Stimulated activated CD8-positive, alpha-beta memory T cell treated with anti-CD3 and anti-CD28 coated beads, Interleukin-15, amount 100 ng/mL, for 1 hour (primary cell): ENCODE measurements at regions not wholly inside any gene's neighbourhood (a gene's known extent, or its start where the extent isn't known, plus 50 kb on each side); places are given as distances from the start of the nearest gene placed in this dataset.

Experiments used
- DNase-seq: peaks from one replicate; pipeline ENCODE4 v3.0.0-alpha.2; 2020; ENCODE audit warnings: low read depth

GRCh38 chr13:44153496-44153895, 220.1 kb upstream of the SERP2 start:
- DNase-seq: no peak

- no peak for DNase-seq
Measured at GRCh38 chr13:44155422-44156293, 218.0 kb upstream of the SERP2 start.

DNA sequence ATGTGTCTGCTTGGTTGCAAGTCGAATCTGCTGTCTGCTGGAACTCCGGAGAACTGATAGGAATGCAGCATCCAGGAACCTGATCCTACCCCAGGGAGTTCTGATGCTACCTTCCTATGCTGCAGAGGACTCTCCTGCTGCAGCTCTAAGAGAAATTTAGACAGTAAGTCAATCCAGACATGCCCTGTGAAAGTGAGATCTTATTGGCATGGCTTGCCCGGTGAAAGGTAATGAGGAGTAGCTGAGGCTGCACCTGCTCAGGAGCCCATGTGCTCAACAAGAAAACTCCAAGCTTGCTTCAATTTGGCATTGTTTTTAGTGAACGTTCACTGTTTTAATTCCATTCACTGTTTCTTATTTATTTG, 217.3 kb upstream of the SERP2 start:
- DNase-seq: no peak

- DNase-seq: no peak
Measured at GRCh38 chr13:44157606-44158005, 216.0 kb upstream of the SERP2 start.

- no peak for DNase-seq
Measured at GRCh38 chr13:44158098-44158521, 215.5 kb upstream of the SERP2 start.

GRCh38 chr13:44158881-44159632, 214.6 kb upstream of the SERP2 start:
- DNase-seq: no peak

GRCh38 chr13:44159633-44160279, 213.9 kb upstream of the SERP2 start:
- no peak for DNase-seq

GRCh38 chr13:44160591-44161191, 212.9 kb upstream of the SERP2 start:
- no peak for DNase-seq

GRCh38 chr13:44163108-44163507, 210.5 kb upstream of the SERP2 start:
- DNase-seq: no peak

- no peak for DNase-seq
Measured at GRCh38 chr13:44165221-44165888, 208.3 kb upstream of the SERP2 start.

DNA sequence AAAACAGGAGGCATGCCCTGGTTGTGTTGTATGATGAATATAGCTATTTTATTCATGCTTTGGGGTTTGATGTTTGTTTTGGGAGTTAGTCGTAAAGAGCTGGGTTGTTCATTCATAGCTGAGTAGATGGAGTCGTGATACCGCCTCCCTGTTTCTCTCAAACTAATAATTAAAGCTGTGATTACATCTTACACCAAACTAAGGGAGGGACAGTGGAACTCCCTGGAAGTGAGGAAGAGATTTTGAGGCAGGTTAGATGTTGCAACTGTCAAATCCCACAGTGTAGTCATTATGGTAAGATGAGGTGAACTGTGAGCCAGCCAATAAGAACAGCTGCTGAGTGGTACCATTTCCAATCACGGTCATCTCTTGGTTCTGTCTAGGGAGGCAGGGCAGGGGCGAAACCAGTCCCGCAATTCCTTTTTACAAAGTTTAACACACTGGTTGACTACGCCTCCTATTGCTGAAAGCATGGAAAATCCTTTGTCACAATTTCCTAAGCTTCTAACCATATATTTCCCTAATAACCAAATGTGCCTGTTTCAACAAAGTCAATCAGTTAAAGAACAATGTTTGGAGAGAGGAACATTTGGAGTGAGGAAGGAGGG, 207.6 kb upstream of the SERP2 start:
- DNase-seq: no peak

DNA sequence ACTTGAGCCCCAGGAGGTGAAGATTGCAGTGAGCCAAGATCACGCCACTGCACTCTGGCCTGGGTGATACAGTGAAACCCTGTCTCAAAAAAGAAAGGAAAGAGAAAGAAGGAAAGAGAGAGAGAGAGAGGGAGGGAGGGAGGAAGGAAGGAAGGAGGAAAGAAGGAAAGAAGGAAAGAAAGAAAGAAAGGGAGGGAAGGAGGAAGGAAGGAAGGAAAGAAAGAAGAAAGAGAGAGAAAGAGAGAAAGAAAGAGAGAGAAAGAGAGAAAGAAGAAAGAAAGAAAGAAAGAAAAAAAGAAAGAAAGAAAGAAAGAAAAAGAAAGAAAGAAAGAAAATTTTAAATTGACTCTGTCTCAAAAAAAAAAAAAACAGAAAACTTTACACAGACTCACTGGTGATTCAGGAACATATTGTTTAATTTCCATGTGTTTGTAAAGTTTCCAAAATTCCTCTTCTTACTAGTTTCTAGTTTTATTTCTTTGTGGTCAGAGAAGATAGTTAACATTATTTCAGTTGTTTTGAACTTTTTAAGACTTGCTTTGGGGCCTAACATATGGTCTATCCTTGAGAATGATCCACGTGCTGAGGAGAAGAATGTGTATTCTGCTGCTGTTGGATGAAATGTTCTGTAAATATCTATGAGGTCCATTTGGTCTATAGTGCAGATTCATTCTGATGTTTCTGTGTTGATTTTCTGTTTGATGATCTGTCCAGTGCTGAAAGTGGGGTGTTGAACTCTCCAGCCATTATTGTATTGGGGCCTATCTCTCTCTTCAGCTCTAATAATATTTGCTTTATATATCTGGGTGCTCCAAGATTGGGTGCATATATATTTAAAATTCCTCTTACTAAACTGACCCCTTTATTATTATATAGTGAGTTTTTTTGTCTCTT, 204.4 kb upstream of the SERP2 start:
- no peak for DNase-seq

GRCh38 chr13:44170731-44171130, 202.9 kb upstream of the SERP2 start:
- no peak for DNase-seq

DNA sequence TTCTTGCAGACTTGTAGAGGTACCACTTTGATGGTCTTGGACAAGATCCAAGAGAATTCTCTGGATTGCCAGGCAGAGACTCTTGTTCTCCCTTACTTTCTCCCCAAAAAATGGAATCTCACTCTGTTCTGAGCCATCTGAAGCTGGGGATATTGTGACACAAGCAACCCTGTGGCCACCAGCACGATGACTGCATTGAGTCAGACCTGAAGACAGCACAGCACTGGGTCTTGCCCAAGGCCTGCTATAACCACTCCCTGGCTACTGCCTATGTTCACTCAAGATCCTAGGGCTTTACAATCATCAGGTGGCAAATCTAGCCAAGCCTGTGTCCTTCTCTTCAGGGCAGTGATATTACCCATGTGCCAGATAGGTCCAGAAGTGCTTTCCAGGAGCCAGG, 202.5 kb upstream of the SERP2 start:
- no peak for DNase-seq

DNA sequence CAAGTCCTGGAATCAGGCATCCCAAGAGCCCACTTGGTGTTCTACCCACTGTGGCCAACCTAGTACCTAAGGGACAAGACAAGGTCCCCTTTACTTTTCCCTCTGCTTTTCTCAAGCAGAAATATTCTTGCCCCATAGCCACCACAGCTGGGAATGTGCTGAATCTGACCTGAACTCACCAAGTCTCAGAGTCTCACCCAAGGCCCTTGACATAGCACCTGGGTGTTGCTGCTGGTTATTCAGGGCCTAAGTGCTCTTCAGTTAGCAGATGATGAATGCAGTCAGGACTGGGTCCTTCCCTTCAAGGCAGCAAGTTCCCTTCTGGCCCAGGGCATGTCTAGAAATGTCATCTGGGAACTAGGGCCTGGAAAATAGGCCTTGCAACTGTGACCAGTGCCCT, 201.8 kb upstream of the SERP2 start:
- DNase-seq: no peak

GRCh38 chr13:44172281-44172810, 201.3 kb upstream of the SERP2 start:
- no peak for DNase-seq

- no peak for DNase-seq
Measured at GRCh38 chr13:44174769-44175425, 198.7 kb upstream of the SERP2 start.

- no peak for DNase-seq
Measured at GRCh38 chr13:44176173-44176572, 197.5 kb upstream of the SERP2 start.

- no peak for DNase-seq
Measured at GRCh38 chr13:44180876-44181536, 192.6 kb upstream of the SERP2 start.
